MCF 10A (cell line): ENCODE measurements at regions not wholly inside any gene's neighbourhood (a gene's known extent, or its start where the extent isn't known, plus 50 kb on each side); places are given as distances from the start of the nearest gene placed in this dataset.

ENCODE experiments used
- BruUV-seq: library from RNA; stranded (reverse); fragments of 400-500 nt; replicated peaks from 2 replicates; lab custom pipeline; 2021; lab: Mats Ljungman, UMichigan
- CTCF ChIA-PET: fragments of 300-600 bp; sonication (Branson Sonifier 250); formaldehyde crosslinking; extraction: SDS; loops from one replicate; lab custom pipeline; 2021; ENCODE audit warnings: antibody characterized with exemption, inconsistent platforms; lab: Yijun Ruan, JAX
- POLR2A ChIA-PET: fragments of 300-600, 350-650 bp; sonication (Branson Sonifier 250); formaldehyde crosslinking; extraction: SDS; loops from one replicate; lab custom pipeline; 2020; ENCODE audit warnings: antibody characterized with exemption, inconsistent platforms; lab: Yijun Ruan, JAX
- DNase-seq: peaks from one replicate; pipeline ENCODE4 v3.0.0-alpha.2; 2018; ENCODE audit not compliant: unreplicated experiment
- H3K27ac Mint-ChIP-seq: one replicate; pipeline ENCODE4 v1.8.0; 2022; ENCODE audit warnings: mild to moderate bottlenecking, low read depth, mixed read lengths; ENCODE audit not compliant: unreplicated experiment
- H3K27me3 Mint-ChIP-seq: one replicate; pipeline ENCODE4 v1.8.0; 2022; ENCODE audit warnings: mixed read lengths; ENCODE audit not compliant: insufficient read depth, unreplicated experiment
- H3K36me3 Mint-ChIP-seq: one replicate; pipeline ENCODE4 v1.8.0; 2022; ENCODE audit warnings: mild to moderate bottlenecking, moderate library complexity, mixed read lengths; ENCODE audit not compliant: insufficient read depth, unreplicated experiment
- H3K4me1 Mint-ChIP-seq: one replicate; pipeline ENCODE4 v1.8.0; 2022; ENCODE audit warnings: mixed read lengths; ENCODE audit not compliant: insufficient read depth, unreplicated experiment
- H3K4me3 Mint-ChIP-seq: one replicate; pipeline ENCODE4 v1.8.0; 2022; ENCODE audit warnings: mild to moderate bottlenecking, moderate library complexity, mixed read lengths; ENCODE audit not compliant: unreplicated experiment
- H3K9me3 Mint-ChIP-seq: one replicate; pipeline ENCODE4 v1.8.0; 2022; ENCODE audit warnings: mixed read lengths; ENCODE audit not compliant: unreplicated experiment
- CTCF ChIP-seq: fragments of 200-600 bp; IDR thresholded peaks from one replicate; pipeline ENCODE4 v1.8.0; 2022; ENCODE audit warnings: antibody characterized with exemption, mild to moderate bottlenecking; ENCODE audit not compliant: unreplicated experiment
- intact Hi-C: fragments of 100-400 bp; cut with micrococcal nuclease; formaldehyde crosslinking; loops from 2 replicates; pipeline ENCODE4 v1.14.1; 2022

GRCh38 chr1:17946434-17946833, 161.2 kb upstream of the IGSF21 start:
- intact Hi-C loops, result no loop called here
- ChIA-PET POLR2A (no interaction called here), CTCF (no interaction called here)
- no TSS peak for BruUV-seq
- Mint-ChIP-seq H3K27me3 (peaks cover 72% of the 10 kb centered on the region), H3K4me1 (no peaks in the 10 kb centered on the region), H3K4me3 (no peak overlapping the region), H3K27ac (no peak overlapping the region), H3K36me3 (no peaks in the 10 kb centered on the region), H3K9me3 (no peaks in the 10 kb centered on the region)
- TF ChIP-seq CTCF, result no peak
- no peak for DNase-seq

- Mint-ChIP-seq H3K36me3 (no peaks in the 10 kb centered on the region), H3K4me3 (no peak overlapping the region), H3K27me3 (peaks cover 73% of the 10 kb centered on the region), H3K27ac (no peak overlapping the region), H3K9me3 (no peaks in the 10 kb centered on the region), H3K4me1 (no peaks in the 10 kb centered on the region)
- BruUV-seq, result no TSS peak
- ChIA-PET CTCF (interaction anchor here (0.6 kb wide), 1 partner anchor 133 kb away, joined by 4 read pairs; no protein-coding TSS in a partner anchor), POLR2A (no interaction called here)
- no peak for TF ChIP-seq CTCF
- no peak for DNase-seq
- intact Hi-C loops, result no loop called here
Observed at GRCh38 chr1:17948594-17948993, 159.0 kb upstream of the IGSF21 start.

GRCh38 chr1:17949511-17949910, 158.1 kb upstream of the IGSF21 start:
- ChIA-PET POLR2A (no interaction called here), CTCF (interaction anchor here (0.6 kb wide), 1 partner anchor 132 kb away, joined by 4 read pairs; no protein-coding TSS in a partner anchor)
- no peaks in the 10 kb centered on the region for H3K36me3 Mint-ChIP-seq
- peaks cover 77% of the 10 kb centered on the region for H3K27me3 Mint-ChIP-seq
- DNase-seq, result no peak
- intact Hi-C loops, result no loop called here
- TF ChIP-seq CTCF, result no peak
- H3K27ac Mint-ChIP-seq, result no peak overlapping the region
- BruUV-seq, result no TSS peak
- no peaks in the 10 kb centered on the region for H3K4me1 Mint-ChIP-seq
- no peak overlapping the region for H3K4me3 Mint-ChIP-seq
- no peaks in the 10 kb centered on the region for H3K9me3 Mint-ChIP-seq

- H3K9me3 Mint-ChIP-seq, result no peaks in the 10 kb centered on the region
- H3K27ac Mint-ChIP-seq, result no peak overlapping the region
- no peak for TF ChIP-seq CTCF
- no peak for DNase-seq
- POLR2A ChIA-PET, result no interaction called here
- peaks cover 73% of the 10 kb centered on the region for H3K27me3 Mint-ChIP-seq
- CTCF ChIA-PET, result interaction anchor here (0.6 to 0.7 kb wide), 2 partner anchors 39 to 352 kb away, joined by 3 read pairs; no protein-coding TSS in a partner anchor
- H3K4me1 Mint-ChIP-seq, result no peaks in the 10 kb centered on the region
- no TSS peak for BruUV-seq
- no peaks in the 10 kb centered on the region for H3K36me3 Mint-ChIP-seq
- intact Hi-C loops, result no loop called here
- no peak overlapping the region for H3K4me3 Mint-ChIP-seq
Observed at GRCh38 chr1:17950728-17951127, 156.9 kb upstream of the IGSF21 start.
